ENCODE measurements at regions not wholly inside any gene's neighbourhood (a gene's known extent, or its start where the extent isn't known, plus 50 kb on each side); places are given as distances from the start of the nearest gene placed in this dataset.

DNA sequence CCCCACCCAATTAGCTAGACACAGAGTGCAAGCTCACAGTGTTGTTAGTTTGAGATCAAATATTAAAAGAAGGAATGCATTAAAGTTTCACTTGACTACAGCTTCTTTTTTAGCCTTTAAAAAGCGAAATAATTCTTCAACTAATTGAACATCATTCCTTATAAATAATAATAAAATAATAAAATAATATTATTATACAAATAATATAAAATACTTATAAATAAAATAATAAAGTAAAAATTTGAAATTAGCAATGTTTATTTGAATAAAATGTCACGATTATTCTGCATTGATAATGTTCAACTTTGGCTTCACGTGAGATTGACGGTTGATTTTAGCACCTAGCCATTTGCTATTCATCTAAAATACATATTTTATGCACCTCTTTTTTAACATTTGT is 819.3 kb downstream of the FRK start:
- H3K27ac ChIP-seq = no peak overlapping the region
- no peak for TF ChIP-seq POLR2AphosphoS5 (IDR thresholded peaks at IDR 0.05)
- intact Hi-C loops (cut with DNase I; ENCODE audit: low total_unique reads) = no loop called here
- DNase-seq = no peak
- no peaks in the 10 kb centered on the region for H3K27me3 ChIP-seq (replicated peaks in 1 of 7)
- 71 to 86% (median 82%) methylated on average over 4 of the region's 4 CpGs for WGBS, 5 donors
- no peak overlapping the region for H3K4me3 ChIP-seq
- H3K4me1 ChIP-seq = no peaks in the 10 kb centered on the region
- H3K9me3 ChIP-seq = peaks cover 0 to 47% (median 18%) of the 10 kb centered on the region in 8 donors
- H3K36me3 ChIP-seq = no peaks in the 10 kb centered on the region

DNA sequence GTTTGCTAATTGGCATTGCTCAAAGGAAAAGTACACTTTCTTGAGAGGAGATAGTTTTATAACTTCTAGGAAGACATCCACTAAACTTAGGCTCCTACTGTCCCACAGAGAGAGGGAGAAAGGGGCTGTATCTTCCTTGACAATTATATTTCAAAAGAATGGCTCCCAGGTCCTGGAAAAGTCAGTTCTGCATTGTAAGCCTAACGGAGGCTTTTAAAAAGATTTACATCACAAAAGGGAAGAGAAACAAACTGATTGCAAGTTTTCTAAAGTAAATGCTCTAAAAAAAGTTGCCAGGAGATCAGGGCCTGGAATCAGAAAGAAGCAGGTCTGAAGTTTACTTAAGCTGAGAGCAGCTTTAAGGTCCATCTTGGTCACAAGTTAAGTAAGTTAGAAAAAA is 839.5 kb downstream of the FRK start:
- 44 to 76% (median 59%) methylated on average over 1 of the region's 1 CpG for WGBS, 5 donors
- Histone ChIP-seq H3K36me3 (no peaks in the 10 kb centered on the region), H3K27ac (no peak overlapping the region), H3K4me1 (no peaks in the 10 kb centered on the region), H3K27me3 (replicated peaks in 1 of 7) (no peaks in the 10 kb centered on the region), H3K9me3 (peaks cover 0 to 30% (median 12%) of the 10 kb centered on the region in 8 donors), H3K4me3 (no peak overlapping the region)
- TF ChIP-seq POLR2AphosphoS5 (IDR thresholded peaks at IDR 0.05) (no peak), POLR2A (IDR thresholded peaks at IDR 0.05) (no peak)
- TF ChIP-seq, protein P1, sequence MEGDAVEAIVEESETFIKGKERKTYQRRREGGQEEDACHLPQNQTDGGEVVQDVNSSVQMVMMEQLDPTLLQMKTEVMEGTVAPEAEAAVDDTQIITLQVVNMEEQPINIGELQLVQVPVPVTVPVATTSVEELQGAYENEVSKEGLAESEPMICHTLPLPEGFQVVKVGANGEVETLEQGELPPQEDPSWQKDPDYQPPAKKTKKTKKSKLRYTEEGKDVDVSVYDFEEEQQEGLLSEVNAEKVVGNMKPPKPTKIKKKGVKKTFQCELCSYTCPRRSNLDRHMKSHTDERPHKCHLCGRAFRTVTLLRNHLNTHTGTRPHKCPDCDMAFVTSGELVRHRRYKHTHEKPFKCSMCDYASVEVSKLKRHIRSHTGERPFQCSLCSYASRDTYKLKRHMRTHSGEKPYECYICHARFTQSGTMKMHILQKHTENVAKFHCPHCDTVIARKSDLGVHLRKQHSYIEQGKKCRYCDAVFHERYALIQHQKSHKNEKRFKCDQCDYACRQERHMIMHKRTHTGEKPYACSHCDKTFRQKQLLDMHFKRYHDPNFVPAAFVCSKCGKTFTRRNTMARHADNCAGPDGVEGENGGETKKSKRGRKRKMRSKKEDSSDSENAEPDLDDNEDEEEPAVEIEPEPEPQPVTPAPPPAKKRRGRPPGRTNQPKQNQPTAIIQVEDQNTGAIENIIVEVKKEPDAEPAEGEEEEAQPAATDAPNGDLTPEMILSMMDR (IDR thresholded peaks at IDR 0.05 in 8 of 11, conservative IDR thresholded peaks at IDR 0.05 in 3 of 11) = no peak
- intact Hi-C loops (cut with DNase I; ENCODE audit: low total_unique reads) = no loop called here
- no peak for DNase-seq

DNA sequence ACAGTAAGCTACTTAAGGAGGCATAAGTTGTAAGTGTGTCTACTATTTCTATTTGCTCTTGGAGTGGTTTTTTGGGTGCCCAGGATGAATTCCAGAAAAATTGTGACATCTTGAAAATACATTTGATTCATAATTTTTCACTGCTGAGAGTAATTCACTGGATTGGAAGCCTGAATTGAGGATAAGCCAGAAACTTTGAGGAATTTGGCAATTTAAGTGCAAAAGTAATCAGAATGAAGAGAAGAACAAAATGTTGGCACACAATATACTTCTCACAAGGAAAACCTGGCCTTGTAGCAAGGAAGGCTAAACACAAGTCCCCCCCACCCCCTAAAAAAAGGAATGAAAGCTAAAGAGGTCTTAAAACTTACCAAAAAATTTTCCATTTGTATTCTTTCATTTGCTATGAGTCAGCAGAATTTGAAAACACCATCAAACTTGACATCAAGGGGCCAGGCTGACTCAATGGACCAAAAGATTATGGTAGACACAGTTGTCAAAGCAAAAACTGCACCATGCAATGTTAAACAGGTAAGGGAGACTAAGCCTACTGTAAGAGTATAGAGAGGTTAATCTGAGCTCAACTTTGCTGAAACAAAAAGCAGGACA is 840.0 kb downstream of the FRK start:
- intact Hi-C loops (cut with DNase I; ENCODE audit: low total_unique reads) = no loop called here
- no peak overlapping the region for H3K27ac ChIP-seq
- no peak for DNase-seq
- TF ChIP-seq, protein P1 (IDR thresholded peaks at IDR 0.05 in 8 of 11, conservative IDR thresholded peaks at IDR 0.05 in 3 of 11) = no peak
- no peak for TF ChIP-seq POLR2A (IDR thresholded peaks at IDR 0.05)
- no peak for TF ChIP-seq POLR2AphosphoS5 (IDR thresholded peaks at IDR 0.05)
- H3K9me3 ChIP-seq = peaks cover 0 to 26% (median 12%) of the 10 kb centered on the region in 8 donors
- no peaks in the 10 kb centered on the region for H3K36me3 ChIP-seq
- H3K27me3 ChIP-seq (replicated peaks in 1 of 7) = no peaks in the 10 kb centered on the region
- H3K4me1 ChIP-seq = no peaks in the 10 kb centered on the region
- H3K4me3 ChIP-seq = no peak overlapping the region

DNA sequence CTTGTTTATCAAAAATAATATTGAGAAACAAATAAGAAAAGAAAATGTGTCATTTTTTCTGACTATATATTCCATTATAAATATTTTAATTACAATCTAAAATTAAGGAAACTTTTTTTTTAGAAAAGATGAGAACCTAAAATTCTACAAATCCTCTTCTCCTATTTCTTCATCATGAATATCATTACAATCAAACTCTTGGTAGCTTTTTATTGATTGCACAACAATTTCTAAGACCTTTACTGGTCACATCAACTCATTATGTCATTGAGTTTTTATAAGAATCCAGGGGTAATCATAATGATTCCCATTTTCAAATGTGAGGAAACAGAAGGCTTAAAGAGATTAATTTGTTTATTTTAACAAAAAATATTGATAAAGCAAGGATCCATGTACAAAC is 841.0 kb downstream of the FRK start:
- no peak overlapping the region for H3K27ac ChIP-seq

More for the DNA sequence above, 841.0 kb downstream of the FRK start:
- Histone ChIP-seq H3K36me3 (no peaks in the 10 kb centered on the region), H3K4me1 (no peaks in the 10 kb centered on the region), H3K27me3 (replicated peaks in 1 of 7) (no peaks in the 10 kb centered on the region), H3K4me3 (no peak overlapping the region), H3K9me3 (peaks cover 0 to 26% (median 12%) of the 10 kb centered on the region in 8 donors)
- no peak for DNase-seq
- intact Hi-C loops (cut with DNase I; ENCODE audit: low total_unique reads) = no loop called here
- TF ChIP-seq, protein P1 (IDR thresholded peaks at IDR 0.05 in 8 of 11, conservative IDR thresholded peaks at IDR 0.05 in 3 of 11) = no peak
- no peak for TF ChIP-seq POLR2AphosphoS5 (IDR thresholded peaks at IDR 0.05)
- TF ChIP-seq POLR2A (IDR thresholded peaks at IDR 0.05) = no peak
